HUES48 (cell line): ENCODE measurements at regions not wholly inside any gene's neighbourhood (a gene's known extent, or its start where the extent isn't known, plus 50 kb on each side); places are given as distances from the start of the nearest gene placed in this dataset.

Experiments
- H3K27ac ChIP-seq: one replicate; pipeline ENCODE4 v1.7.0; 2013; ENCODE audit warnings: low read depth, low read length, inconsistent platforms
- H3K27me3 ChIP-seq: 2 replicates; pipeline ENCODE4 v1.6.1; 2013; ENCODE audit warnings: mild to moderate bottlenecking, low read length; ENCODE audit not compliant: control insufficient read depth, insufficient read depth
- H3K36me3 ChIP-seq: 2 replicates; pipeline ENCODE4 v1.6.1; 2013; ENCODE audit warnings: low read length; ENCODE audit not compliant: control insufficient read depth, insufficient read depth
- H3K4me1 ChIP-seq: 2 replicates; pipeline ENCODE4 v1.6.1; 2013; ENCODE audit warnings: mild to moderate bottlenecking, low read length; ENCODE audit not compliant: control insufficient read depth, insufficient read depth
- H3K4me3 ChIP-seq: 2 replicates; pipeline ENCODE4 v1.5.1; 2013; ENCODE audit warnings: mild to moderate bottlenecking, low read depth, low read length
- H3K9ac ChIP-seq: 2 replicates; pipeline ENCODE4 v1.6.1; 2013; ENCODE audit warnings: mild to moderate bottlenecking, low read depth, low read length, moderate library complexity
- H3K9me3 ChIP-seq: 2 replicates; pipeline ENCODE4 v1.6.1; 2013; ENCODE audit warnings: low read length; ENCODE audit not compliant: control insufficient read depth, insufficient read depth

GRCh38 chr12:67909091-67909531 is 80.1 kb upstream of the IFNG-AS1 start:
- Histone ChIP-seq H3K27me3 (no peaks in the 10 kb centered on the region), H3K36me3 (no peaks in the 10 kb centered on the region), H3K4me1 (no peaks in the 10 kb centered on the region), H3K27ac (no peak overlapping the region), H3K9me3 (no peaks in the 10 kb centered on the region), H3K4me3 (no peak overlapping the region), H3K9ac (no peak overlapping the region)

GRCh38 chr12:67909681-67910080 is 79.6 kb upstream of the IFNG-AS1 start:
- no peaks in the 10 kb centered on the region for H3K27me3 ChIP-seq
- H3K27ac ChIP-seq, result no peak overlapping the region
- no peaks in the 10 kb centered on the region for H3K36me3 ChIP-seq
- no peaks in the 10 kb centered on the region for H3K4me1 ChIP-seq
- no peak overlapping the region for H3K9ac ChIP-seq
- no peak overlapping the region for H3K4me3 ChIP-seq
- H3K9me3 ChIP-seq, result no peaks in the 10 kb centered on the region

DNA sequence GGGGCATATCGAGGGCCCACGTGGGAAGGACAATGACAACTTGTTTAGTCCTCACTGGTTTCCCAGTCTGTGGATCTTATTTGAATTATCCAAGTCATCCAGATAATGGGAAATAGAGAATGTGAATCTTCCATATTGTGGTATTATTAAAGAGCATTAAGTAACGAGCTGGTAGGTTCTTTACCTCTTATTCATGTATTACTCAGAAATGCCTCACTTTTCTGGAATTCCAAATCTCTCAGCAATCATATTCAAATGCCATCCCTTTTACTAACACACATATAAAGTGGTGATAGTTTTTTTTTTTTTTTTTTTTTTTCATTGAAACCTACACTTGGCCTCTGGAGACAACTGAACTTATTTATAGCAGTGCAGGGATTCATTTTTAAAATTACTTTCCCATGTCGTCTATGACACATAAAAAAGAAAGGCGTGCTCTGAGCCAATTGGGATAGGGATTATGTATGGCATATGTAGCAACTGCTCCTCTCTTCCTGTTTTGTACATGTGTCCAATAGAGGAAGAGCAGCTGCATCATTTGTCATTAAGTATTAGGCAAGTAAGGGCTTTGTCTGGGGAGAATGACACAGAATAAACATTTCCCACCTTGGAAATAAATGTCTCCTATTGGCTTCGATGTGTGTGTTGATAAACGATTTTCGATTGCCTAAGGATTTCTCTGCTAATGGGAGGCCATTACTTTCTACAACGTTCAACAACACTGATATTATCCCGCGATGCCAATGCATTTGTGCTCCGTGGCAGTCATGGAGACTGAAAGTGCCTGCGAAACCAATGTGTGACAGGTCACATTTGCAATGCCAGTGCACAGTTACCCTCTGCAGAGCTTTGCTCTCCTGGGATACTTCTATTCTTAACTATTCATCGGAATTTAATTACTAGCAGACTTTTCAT is 78.6 kb upstream of the IFNG-AS1 start:
- H3K27ac ChIP-seq, result no peak overlapping the region
- no peaks in the 10 kb centered on the region for H3K27me3 ChIP-seq
- no peaks in the 10 kb centered on the region for H3K36me3 ChIP-seq
- no peaks in the 10 kb centered on the region for H3K9me3 ChIP-seq
- H3K4me1 ChIP-seq, result no peaks in the 10 kb centered on the region
- H3K9ac ChIP-seq, result no peak overlapping the region
- H3K4me3 ChIP-seq, result no peak overlapping the region

- peaks cover 5% of the 10 kb centered on the region for H3K4me1 ChIP-seq
- H3K9me3 ChIP-seq, result no peaks in the 10 kb centered on the region
- H3K27ac ChIP-seq, result no peak overlapping the region
- H3K36me3 ChIP-seq, result no peaks in the 10 kb centered on the region
- no peaks in the 10 kb centered on the region for H3K27me3 ChIP-seq
- no peak overlapping the region for H3K9ac ChIP-seq
- no peak overlapping the region for H3K4me3 ChIP-seq
Measured at GRCh38 chr12:67911275-67911600, 78.0 kb upstream of the IFNG-AS1 start.

GRCh38 chr12:67911789-67912188 is 77.5 kb upstream of the IFNG-AS1 start:
- Histone ChIP-seq H3K36me3 (no peaks in the 10 kb centered on the region), H3K27ac (no peak overlapping the region), H3K9ac (no peak overlapping the region), H3K27me3 (no peaks in the 10 kb centered on the region), H3K4me3 (no peak overlapping the region), H3K4me1 (peaks cover 11% of the 10 kb centered on the region), H3K9me3 (no peaks in the 10 kb centered on the region)

- no peaks in the 10 kb centered on the region for H3K36me3 ChIP-seq
- no peaks in the 10 kb centered on the region for H3K27me3 ChIP-seq
- no peak overlapping the region for H3K4me3 ChIP-seq
- no peak overlapping the region for H3K27ac ChIP-seq
- no peaks in the 10 kb centered on the region for H3K9me3 ChIP-seq
- no peak overlapping the region for H3K9ac ChIP-seq
- peaks cover 29% of the 10 kb centered on the region for H3K4me1 ChIP-seq
Measured at GRCh38 chr12:67915335-67915851, 73.9 kb upstream of the IFNG-AS1 start.

DNA sequence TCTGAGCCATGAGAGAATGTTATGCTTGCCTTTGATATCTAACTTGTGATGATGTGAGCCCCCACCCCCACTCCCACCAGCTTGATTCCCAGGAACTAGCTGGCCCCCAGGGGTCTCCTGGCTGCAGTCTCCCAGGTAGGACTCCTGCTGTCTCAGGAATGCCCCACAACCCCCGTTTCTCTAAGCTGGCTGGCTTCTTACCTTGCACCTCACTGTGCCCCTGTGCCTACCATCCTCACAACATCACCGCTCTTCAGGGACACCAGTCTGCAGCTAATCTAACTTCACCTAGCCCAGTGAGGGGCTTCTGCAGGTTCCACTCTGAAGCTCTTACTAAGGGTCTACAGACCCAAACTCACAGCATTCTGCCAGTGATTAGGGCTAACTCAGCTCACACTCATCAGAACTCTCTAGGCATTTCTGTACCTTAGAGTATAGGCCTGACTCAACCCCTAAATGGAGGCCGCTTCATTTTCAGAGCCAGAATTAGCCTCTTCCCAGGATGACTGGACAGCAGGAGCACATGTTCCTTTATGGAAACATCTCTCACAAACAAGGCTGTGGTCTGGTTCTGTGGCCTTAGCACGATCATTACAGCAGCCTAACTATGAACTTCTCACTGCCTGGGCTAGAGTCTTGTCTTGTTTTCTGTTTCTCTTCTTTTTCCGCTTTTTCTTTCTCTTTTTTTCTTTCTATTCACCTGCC is 72.8 kb upstream of the IFNG-AS1 start:
- no peak overlapping the region for H3K27ac ChIP-seq
- no peaks in the 10 kb centered on the region for H3K9me3 ChIP-seq
- no peak overlapping the region for H3K4me3 ChIP-seq
- H3K36me3 ChIP-seq, result no peaks in the 10 kb centered on the region
- H3K4me1 ChIP-seq, result peaks cover 39% of the 10 kb centered on the region
- H3K27me3 ChIP-seq, result no peaks in the 10 kb centered on the region
- no peak overlapping the region for H3K9ac ChIP-seq

DNA sequence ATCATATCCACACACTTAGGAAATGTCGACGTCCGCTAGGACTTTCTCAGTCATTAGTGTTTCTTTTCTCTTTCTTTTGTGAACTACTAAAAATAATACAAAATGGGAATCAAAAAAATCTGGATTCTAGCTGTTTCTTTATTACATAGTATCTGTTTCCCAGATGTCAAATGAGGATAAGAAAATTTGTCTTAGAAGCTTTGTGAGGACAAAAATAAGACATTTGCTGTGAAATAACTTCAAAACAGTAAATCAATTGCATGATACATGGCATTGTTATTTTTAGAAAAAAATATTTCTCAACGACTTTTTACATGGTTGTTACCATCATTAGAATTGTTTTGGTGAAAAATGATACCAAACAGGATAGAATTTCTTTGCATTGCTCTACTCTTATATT is 71.4 kb upstream of the IFNG-AS1 start:
- Histone ChIP-seq H3K9ac (no peak overlapping the region), H3K9me3 (no peaks in the 10 kb centered on the region), H3K36me3 (no peaks in the 10 kb centered on the region), H3K4me3 (no peak overlapping the region), H3K27me3 (no peaks in the 10 kb centered on the region), H3K27ac (no peak overlapping the region), H3K4me1 (peaks cover 40% of the 10 kb centered on the region)

DNA sequence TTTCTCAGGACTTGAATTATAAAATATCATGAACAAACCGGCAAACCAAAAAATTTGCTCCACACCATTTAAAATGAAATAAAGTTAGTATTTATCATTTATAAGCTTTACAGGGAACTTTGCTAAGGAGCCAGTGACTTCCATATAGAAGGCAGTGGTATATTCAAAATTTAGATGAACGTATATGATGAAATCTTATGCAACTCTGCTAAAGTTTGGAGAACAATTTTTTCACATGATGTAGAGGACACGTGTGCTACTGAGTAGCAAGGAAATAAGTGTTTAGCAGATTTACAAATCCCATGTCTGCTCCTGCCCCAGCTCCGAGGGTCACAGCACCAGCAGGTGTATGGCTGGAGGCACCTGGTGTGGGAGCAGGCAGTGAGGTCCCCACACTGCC is 70.8 kb upstream of the IFNG-AS1 start:
- no peaks in the 10 kb centered on the region for H3K36me3 ChIP-seq
- H3K27me3 ChIP-seq, result no peaks in the 10 kb centered on the region
- H3K9ac ChIP-seq, result no peak overlapping the region
- no peak overlapping the region for H3K27ac ChIP-seq
- no peak overlapping the region for H3K4me3 ChIP-seq
- H3K9me3 ChIP-seq, result no peaks in the 10 kb centered on the region
- peaks cover 40% of the 10 kb centered on the region for H3K4me1 ChIP-seq

DNA sequence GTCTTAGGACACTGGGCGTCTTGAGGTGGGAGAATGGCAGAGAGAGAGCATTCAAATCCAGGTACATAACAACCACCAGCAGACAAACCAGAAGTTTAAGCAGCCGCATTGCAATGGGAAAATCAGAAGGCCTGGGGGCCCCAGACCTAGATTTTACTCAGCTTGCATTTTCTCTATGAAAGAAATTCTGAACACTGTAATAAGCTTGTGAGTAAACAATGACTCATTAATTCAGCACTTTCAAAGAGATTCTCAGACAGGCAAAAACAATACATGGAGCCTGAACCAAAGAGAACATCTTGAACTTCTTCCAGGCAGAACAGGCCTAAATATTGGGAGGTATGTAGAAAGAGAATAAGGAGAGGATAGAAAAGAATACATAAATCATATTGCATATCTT is 69.8 kb upstream of the IFNG-AS1 start:
- peaks cover 40% of the 10 kb centered on the region for H3K4me1 ChIP-seq
- H3K9ac ChIP-seq, result no peak overlapping the region
- H3K27me3 ChIP-seq, result no peaks in the 10 kb centered on the region
- no peak overlapping the region for H3K27ac ChIP-seq
- H3K4me3 ChIP-seq, result no peak overlapping the region
- H3K9me3 ChIP-seq, result no peaks in the 10 kb centered on the region
- H3K36me3 ChIP-seq, result no peaks in the 10 kb centered on the region

- Histone ChIP-seq H3K4me1 (peaks cover 40% of the 10 kb centered on the region), H3K27me3 (no peaks in the 10 kb centered on the region), H3K27ac (no peak overlapping the region), H3K9ac (no peak overlapping the region), H3K36me3 (no peaks in the 10 kb centered on the region), H3K4me3 (no peak overlapping the region), H3K9me3 (no peaks in the 10 kb centered on the region)
Measured at GRCh38 chr12:67920413-67920812, 68.8 kb upstream of the IFNG-AS1 start.
